ENCODE measurements at regions not wholly inside any gene's neighbourhood (a gene's known extent, or its start where the extent isn't known, plus 50 kb on each side); places are given as distances from the start of the nearest gene placed in this dataset.

DNA sequence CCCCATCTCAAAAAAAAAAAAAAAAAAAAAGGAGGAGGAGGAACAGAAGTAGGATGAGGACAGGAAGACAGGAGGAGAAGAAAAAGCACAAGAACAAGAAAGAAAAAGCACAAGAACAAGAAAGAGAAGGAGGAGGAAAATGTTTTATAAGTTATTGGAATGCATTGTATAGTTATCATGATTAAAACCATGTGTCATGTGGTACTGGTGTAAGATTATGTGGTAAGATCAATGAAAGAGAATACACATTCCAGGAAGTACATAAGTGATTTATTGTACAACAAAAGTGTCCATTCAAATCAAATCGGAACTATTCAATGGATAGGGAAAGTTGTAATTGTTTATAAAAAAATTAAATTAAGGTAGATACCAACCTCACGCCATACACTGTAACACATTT lies 167.7 kb downstream of the MZT1 start:
- no TSS peak for BruUV-seq (replicated peaks)
- Histone ChIP-seq H3K4me1 (ENCODE audit: control insufficient read depth in 1 of 2, insufficient read depth in 2 of 2, low read length in 2 of 2) (no peaks in the 10 kb centered on the region), H3K27me3 (ENCODE audit: insufficient read depth, low read length) (no peaks in the 10 kb centered on the region), H3K9me3 (ENCODE audit: control insufficient read depth in 1 of 2, insufficient read depth in 1 of 2, low read depth in 1 of 2, low read length in 2 of 2) (no peaks in the 10 kb centered on the region), H3K4me2 (ENCODE audit: low read length) (no peak overlapping the region), H3K27ac (ENCODE audit: low read depth, low read length) (no peak overlapping the region), H3K9me2 (ENCODE audit: insufficient read depth) (no peaks in the 10 kb centered on the region), H3K9ac (ENCODE audit: low read length) (no peak overlapping the region), H2AFZ (ENCODE audit: low read depth, low read length, poor library complexity, severe bottlenecking) (no peak overlapping the region), H4K20me1 (ENCODE audit: insufficient read depth) (no peaks in the 10 kb centered on the region), H3K4me3 (replicated peaks in 1 of 2; ENCODE audit: low read depth in 1 of 2, low read length in 2 of 2) (no peak overlapping the region), H3K36me3 (ENCODE audit: control insufficient read depth in 1 of 2, insufficient read depth in 2 of 2, low read length in 2 of 2) (no peaks in the 10 kb centered on the region), H3K79me2 (ENCODE audit: insufficient read depth, low read length) (no peaks in the 10 kb centered on the region)
- intact Hi-C loops (cut with micrococcal nuclease) = no loop called here
- CTCF ChIA-PET = no interaction called here
- TF ChIP-seq YY1 (IDR thresholded peaks at IDR 0.05; ENCODE audit: extremely low read depth, insufficient replicate concordance, low read depth, low read length) = no peak
- no peak for TF ChIP-seq POLR2A (IDR thresholded peaks at IDR 0.05; ENCODE audit: borderline replicate concordance, extremely low read depth, insufficient read depth, insufficient read length)
- TF ChIP-seq FOSL1 (IDR thresholded peaks at IDR 0.05; ENCODE audit: low read depth) = no peak
- no peak for TF ChIP-seq ZBTB33 (IDR thresholded peaks at IDR 0.05; ENCODE audit: extremely low read depth, insufficient replicate concordance, low read length)
- TF ChIP-seq ATF3 (IDR thresholded peaks at IDR 0.05) = no peak
- TF ChIP-seq EZH2phosphoT487 (IDR thresholded peaks at IDR 0.05; ENCODE audit: borderline replicate concordance) = no peak
- TF ChIP-seq JUND (IDR thresholded peaks at IDR 0.05) = no peak
- TF ChIP-seq TCF7L2 (IDR thresholded peaks at IDR 0.05; ENCODE audit: borderline replicate concordance, extremely low read depth, insufficient read depth, insufficient read length) = no peak
- no peak for TF ChIP-seq CBX3 (IDR thresholded peaks at IDR 0.05; ENCODE audit: low read depth)
- no peak for TF ChIP-seq SP1 (IDR thresholded peaks at IDR 0.05; ENCODE audit: low read depth)
- no peak for TF ChIP-seq SRF (IDR thresholded peaks at IDR 0.05; ENCODE audit: low read depth)
- no peak for TF ChIP-seq SIN3A (IDR thresholded peaks at IDR 0.05; ENCODE audit: low read depth)
- TF ChIP-seq RAD21 (IDR thresholded peaks at IDR 0.05; ENCODE audit: low read depth) = no peak
- TF ChIP-seq POLR2AphosphoS5 (IDR thresholded peaks at IDR 0.05; ENCODE audit: low read depth, low read length) = no peak
- TF ChIP-seq, protein P1, sequence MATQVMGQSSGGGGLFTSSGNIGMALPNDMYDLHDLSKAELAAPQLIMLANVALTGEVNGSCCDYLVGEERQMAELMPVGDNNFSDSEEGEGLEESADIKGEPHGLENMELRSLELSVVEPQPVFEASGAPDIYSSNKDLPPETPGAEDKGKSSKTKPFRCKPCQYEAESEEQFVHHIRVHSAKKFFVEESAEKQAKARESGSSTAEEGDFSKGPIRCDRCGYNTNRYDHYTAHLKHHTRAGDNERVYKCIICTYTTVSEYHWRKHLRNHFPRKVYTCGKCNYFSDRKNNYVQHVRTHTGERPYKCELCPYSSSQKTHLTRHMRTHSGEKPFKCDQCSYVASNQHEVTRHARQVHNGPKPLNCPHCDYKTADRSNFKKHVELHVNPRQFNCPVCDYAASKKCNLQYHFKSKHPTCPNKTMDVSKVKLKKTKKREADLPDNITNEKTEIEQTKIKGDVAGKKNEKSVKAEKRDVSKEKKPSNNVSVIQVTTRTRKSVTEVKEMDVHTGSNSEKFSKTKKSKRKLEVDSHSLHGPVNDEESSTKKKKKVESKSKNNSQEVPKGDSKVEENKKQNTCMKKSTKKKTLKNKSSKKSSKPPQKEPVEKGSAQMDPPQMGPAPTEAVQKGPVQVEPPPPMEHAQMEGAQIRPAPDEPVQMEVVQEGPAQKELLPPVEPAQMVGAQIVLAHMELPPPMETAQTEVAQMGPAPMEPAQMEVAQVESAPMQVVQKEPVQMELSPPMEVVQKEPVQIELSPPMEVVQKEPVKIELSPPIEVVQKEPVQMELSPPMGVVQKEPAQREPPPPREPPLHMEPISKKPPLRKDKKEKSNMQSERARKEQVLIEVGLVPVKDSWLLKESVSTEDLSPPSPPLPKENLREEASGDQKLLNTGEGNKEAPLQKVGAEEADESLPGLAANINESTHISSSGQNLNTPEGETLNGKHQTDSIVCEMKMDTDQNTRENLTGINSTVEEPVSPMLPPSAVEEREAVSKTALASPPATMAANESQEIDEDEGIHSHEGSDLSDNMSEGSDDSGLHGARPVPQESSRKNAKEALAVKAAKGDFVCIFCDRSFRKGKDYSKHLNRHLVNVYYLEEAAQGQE (IDR thresholded peaks at IDR 0.05; ENCODE audit: low read depth) = no peak
- no peak for TF ChIP-seq ELF1 (IDR thresholded peaks at IDR 0.05; ENCODE audit: borderline replicate concordance, low read depth)
- TF ChIP-seq MAX (IDR thresholded peaks at IDR 0.05) = no peak
- TF ChIP-seq, protein P2, sequence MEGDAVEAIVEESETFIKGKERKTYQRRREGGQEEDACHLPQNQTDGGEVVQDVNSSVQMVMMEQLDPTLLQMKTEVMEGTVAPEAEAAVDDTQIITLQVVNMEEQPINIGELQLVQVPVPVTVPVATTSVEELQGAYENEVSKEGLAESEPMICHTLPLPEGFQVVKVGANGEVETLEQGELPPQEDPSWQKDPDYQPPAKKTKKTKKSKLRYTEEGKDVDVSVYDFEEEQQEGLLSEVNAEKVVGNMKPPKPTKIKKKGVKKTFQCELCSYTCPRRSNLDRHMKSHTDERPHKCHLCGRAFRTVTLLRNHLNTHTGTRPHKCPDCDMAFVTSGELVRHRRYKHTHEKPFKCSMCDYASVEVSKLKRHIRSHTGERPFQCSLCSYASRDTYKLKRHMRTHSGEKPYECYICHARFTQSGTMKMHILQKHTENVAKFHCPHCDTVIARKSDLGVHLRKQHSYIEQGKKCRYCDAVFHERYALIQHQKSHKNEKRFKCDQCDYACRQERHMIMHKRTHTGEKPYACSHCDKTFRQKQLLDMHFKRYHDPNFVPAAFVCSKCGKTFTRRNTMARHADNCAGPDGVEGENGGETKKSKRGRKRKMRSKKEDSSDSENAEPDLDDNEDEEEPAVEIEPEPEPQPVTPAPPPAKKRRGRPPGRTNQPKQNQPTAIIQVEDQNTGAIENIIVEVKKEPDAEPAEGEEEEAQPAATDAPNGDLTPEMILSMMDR (IDR thresholded peaks at IDR 0.05 in 2 of 3, conservative IDR thresholded peaks at IDR 0.05 in 1 of 3; ENCODE audit: borderline replicate concordance in 1 of 3, insufficient read depth in 1 of 3, low read depth in 2 of 3, low read length in 2 of 3) = no peak
- no peak for TF ChIP-seq CEBPB (IDR thresholded peaks at IDR 0.05; ENCODE audit: low read depth)
- no peak for ATAC-seq
- DNase-seq (ENCODE audit: low read depth, low spot score) = no peak
- POLR2A ChIA-PET = no interaction called here
- RAD21 ChIA-PET (ENCODE audit: low non-redundant PET in 1 of 2, low total read pairs in 2 of 2, uncharacterized antibody in 2 of 2, unreplicated experiment in 2 of 2) = no interaction called here
